ENCODE measurements at regions not wholly inside any gene's neighbourhood (a gene's known extent, or its start where the extent isn't known, plus 50 kb on each side); places are given as distances from the start of the nearest gene placed in this dataset.

DNA sequence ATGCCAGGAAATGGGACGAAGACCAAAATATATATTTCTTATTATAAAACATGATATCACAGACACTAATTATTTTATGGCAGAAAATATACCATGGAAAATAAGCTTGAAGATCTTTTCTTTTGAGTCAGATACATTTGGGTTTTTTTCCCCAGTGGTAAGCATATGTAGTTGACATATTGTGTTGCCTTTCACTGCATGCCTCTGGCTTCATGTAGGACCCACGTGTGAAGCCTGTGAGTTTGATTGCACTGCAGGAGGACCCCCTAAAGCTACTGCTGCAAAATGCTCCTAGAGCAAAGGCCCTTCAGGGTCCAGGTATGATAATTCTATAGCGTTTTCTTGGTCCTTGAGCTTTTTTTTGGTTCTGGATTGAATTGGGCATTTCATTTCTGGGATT is 190.7 kb upstream of the KIRREL3 start (continued):
- TF ChIP-seq MAZ (IDR thresholded peaks at IDR 0.05; ENCODE audit: borderline replicate concordance, low read depth, low read length) = no peak

DNA sequence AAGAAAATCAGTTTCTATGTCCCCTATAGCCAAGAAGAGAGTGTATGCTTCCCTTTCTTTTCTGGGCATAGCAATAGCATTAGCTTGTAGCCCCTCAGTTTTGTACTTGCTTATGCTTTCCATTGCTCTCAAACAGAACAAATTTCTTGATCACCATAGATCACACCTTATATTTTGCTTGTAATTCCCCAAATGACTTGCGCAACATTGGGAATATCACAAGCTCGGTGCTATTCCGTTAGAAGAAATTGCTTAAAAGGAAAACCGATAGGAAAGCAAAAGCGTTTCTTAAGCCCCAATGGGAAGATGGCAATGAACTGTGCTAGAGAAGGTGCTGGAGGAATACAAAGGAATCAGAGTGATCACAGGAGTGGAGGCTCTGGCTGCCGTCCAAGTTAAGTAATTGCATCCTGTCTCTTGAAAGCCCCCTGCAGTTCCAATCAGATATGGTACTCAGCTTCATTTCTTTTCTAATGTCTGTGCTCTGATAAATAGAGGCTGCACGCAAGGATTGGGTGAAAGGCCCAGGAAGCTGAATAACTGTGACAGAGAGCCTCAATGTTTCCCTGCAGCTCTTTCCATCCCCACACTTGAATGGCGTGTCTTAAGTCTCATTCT is 182.1 kb upstream of the KIRREL3 start:
- POLR2A ChIA-PET = no interaction called here
- WGBS (ENCODE audit: missing lambda C conversion rate) = 32% methylated on average over 8 of the region's 8 CpGs
- ATAC-seq (no peak), DNase-seq (ENCODE audit: low read depth in 1 of 2, low spot score in 1 of 2) (no peak), FAIRE-seq (no peak)
- Histone ChIP-seq H3K4me2 (no peak overlapping the region), H3K9me3 (no peaks in the 10 kb centered on the region), H3K27ac (no peak overlapping the region), H3K4me3 (no peak overlapping the region), H3K4me1 (no peaks in the 10 kb centered on the region)
- CTCF ChIA-PET = no interaction called here
- no peak for TF ChIP-seq HOXB5 (CRISPR knock-in tag; IDR thresholded peaks at IDR 0.05)
- TF ChIP-seq KDM1A (IDR thresholded peaks at IDR 0.05; ENCODE audit: low read depth) = no peak
- TF ChIP-seq, protein P1, sequence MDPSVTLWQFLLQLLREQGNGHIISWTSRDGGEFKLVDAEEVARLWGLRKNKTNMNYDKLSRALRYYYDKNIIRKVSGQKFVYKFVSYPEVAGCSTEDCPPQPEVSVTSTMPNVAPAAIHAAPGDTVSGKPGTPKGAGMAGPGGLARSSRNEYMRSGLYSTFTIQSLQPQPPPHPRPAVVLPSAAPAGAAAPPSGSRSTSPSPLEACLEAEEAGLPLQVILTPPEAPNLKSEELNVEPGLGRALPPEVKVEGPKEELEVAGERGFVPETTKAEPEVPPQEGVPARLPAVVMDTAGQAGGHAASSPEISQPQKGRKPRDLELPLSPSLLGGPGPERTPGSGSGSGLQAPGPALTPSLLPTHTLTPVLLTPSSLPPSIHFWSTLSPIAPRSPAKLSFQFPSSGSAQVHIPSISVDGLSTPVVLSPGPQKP (IDR thresholded peaks at IDR 0.05; ENCODE audit: low read depth, low read length) = no peak
- TF ChIP-seq, protein P2, sequence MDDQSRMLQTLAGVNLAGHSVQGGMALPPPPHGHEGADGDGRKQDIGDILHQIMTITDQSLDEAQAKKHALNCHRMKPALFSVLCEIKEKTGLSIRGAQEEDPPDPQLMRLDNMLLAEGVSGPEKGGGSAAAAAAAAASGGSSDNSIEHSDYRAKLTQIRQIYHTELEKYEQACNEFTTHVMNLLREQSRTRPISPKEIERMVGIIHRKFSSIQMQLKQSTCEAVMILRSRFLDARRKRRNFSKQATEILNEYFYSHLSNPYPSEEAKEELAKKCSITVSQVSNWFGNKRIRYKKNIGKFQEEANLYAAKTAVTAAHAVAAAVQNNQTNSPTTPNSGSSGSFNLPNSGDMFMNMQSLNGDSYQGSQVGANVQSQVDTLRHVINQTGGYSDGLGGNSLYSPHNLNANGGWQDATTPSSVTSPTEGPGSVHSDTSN (IDR thresholded peaks at IDR 0.05) = no peak
- no peak for TF ChIP-seq JUN (IDR thresholded peaks at IDR 0.05)

DNA sequence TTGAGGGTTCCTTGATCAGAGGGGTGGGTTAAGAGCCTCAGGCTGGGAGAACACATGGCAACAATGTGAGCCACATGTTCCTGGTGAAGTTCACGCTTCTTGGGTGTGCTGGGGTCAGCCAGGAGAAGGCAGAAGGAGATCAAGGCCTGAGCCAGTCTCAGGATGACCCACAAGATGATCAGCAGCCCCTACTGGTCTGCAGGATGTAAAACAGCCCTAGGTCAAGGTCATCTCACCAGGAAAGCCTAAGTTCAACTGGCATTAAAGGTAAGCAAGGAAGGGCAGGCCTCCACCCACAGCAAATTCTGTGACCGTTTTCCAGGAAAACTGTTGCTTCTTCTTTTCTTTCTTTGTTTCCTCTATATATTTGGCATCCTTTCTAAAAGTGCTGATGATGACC is 156.7 kb upstream of the KIRREL3 start:
- no peak overlapping the region for H3K4me2 ChIP-seq
- CTCF ChIA-PET = no interaction called here
- H3K9me3 ChIP-seq = no peaks in the 10 kb centered on the region
- H3K4me1 ChIP-seq = no peaks in the 10 kb centered on the region
- no peak for DNase-seq (ENCODE audit: low read depth in 1 of 2, low spot score in 1 of 2)
- TF ChIP-seq POLR2AphosphoS2 (conservative IDR thresholded peaks at IDR 0.05; ENCODE audit: low read length) (no peak), KDM1A (IDR thresholded peaks at IDR 0.05; ENCODE audit: low read depth) (no peak), RNF2 (IDR thresholded peaks at IDR 0.05; ENCODE audit: borderline replicate concordance, low read depth) (no peak), KDM5A (IDR thresholded peaks at IDR 0.05) (no peak), FOXS1 (CRISPR knock-in tag; IDR thresholded peaks at IDR 0.05) (no peak), POLR2A (IDR thresholded peaks at IDR 0.05; ENCODE audit: low read length) (no peak), TP53 (CRISPR knock-in tag; IDR thresholded peaks at IDR 0.05) (no peak)
- TF ChIP-seq, protein P2 (IDR thresholded peaks at IDR 0.05) = no peak
- TF ChIP-seq, protein P3, sequence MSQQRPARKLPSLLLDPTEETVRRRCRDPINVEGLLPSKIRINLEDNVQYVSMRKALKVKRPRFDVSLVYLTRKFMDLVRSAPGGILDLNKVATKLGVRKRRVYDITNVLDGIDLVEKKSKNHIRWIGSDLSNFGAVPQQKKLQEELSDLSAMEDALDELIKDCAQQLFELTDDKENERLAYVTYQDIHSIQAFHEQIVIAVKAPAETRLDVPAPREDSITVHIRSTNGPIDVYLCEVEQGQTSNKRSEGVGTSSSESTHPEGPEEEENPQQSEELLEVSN (IDR thresholded peaks at IDR 0.05; ENCODE audit: borderline replicate concordance, low read depth) = no peak
- 20% methylated on average over 2 of the region's 2 CpGs for WGBS (ENCODE audit: missing lambda C conversion rate)
- POLR2A ChIA-PET = no interaction called here
- no peak overlapping the region for H3K27ac ChIP-seq
- no peak for FAIRE-seq
- H3K4me3 ChIP-seq = no peak overlapping the region
- ATAC-seq = no peak

DNA sequence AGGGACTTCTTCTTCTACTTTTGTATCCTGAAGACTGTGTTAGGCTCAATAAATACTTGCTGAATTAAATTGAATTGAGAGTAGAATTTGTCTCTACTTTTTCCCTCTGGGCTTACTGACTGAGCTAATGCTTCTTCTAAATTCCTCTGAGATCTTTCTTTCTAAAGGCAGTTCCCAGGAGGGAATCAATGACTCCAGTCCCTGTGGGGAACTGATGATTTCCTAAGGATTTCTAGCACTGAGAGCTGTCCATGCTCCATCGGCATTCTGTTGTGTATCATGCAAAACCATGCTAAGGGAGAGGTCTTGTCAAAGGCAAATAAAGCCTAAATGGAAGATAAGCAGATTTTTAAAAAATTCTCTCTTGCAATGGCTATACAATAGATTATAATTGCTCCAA is 148.8 kb upstream of the KIRREL3 start:
- POLR2A ChIA-PET = no interaction called here
- 0% methylated on average over 1 of the region's 1 CpG for WGBS (ENCODE audit: missing lambda C conversion rate)
- FAIRE-seq (no peak), ATAC-seq (no peak), DNase-seq (ENCODE audit: low read depth in 1 of 2, low spot score in 1 of 2) (no peak)
- no peak overlapping the region for H3K4me2 ChIP-seq
- no peaks in the 10 kb centered on the region for H3K4me1 ChIP-seq
- H3K4me3 ChIP-seq = no peak overlapping the region
- no peak overlapping the region for H3K27ac ChIP-seq
- H3K9me3 ChIP-seq = no peaks in the 10 kb centered on the region
- TF ChIP-seq HEYL (CRISPR knock-in tag; IDR thresholded peaks at IDR 0.05) (no peak), CBX8 (IDR thresholded peaks at IDR 0.05) (no peak)
- CTCF ChIA-PET = no interaction called here
